Neural cell (in vitro differentiated cells): ENCODE measurements at regions not wholly inside any gene's neighbourhood (a gene's known extent, or its start where the extent isn't known, plus 50 kb on each side); places are given as distances from the start of the nearest gene placed in this dataset.

Experiments
- H2AFZ ChIP-seq: fragments of 200-600, 300-800 bp; sonication (generic), shearing (Covaris generic); 2 replicates; pipeline ENCODE4 v1.6.0; 2014; ENCODE audit warnings: low read depth, mild to moderate bottlenecking, antibody characterized with exemption, low read length, moderate library complexity
- H3F3A ChIP-seq: fragments of 200-600 bp; shearing (Covaris generic); 2 replicates; pipeline ENCODE4 v1.6.1; 2016; ENCODE audit warnings: mild to moderate bottlenecking, moderate library complexity, mixed read lengths, antibody characterized with exemption, low read length; ENCODE audit not compliant: insufficient read depth, poor library complexity, severe bottlenecking
- H3K27ac ChIP-seq: fragments of 200-600, 300-800 bp; sonication (generic), shearing (Covaris generic); 2 replicates; pipeline ENCODE4 v1.5.1; 2014; ENCODE audit warnings: mild to moderate bottlenecking, low read length, moderate library complexity
- H3K27me3 ChIP-seq: fragments of 300-800, 200-600 bp; sonication (generic), shearing (Covaris generic); 2 replicates; pipeline ENCODE4 v1.6.0; 2014; ENCODE audit warnings: mild to moderate bottlenecking, low read depth, low read length, moderate library complexity; ENCODE audit not compliant: insufficient read depth
- H3K36me3 ChIP-seq: fragments of 300-800, 200-600 bp; sonication (generic), shearing (Covaris generic); 2 replicates; pipeline ENCODE4 v1.5.1; 2014; ENCODE audit warnings: mild to moderate bottlenecking, antibody characterized with exemption, low read length, moderate library complexity; ENCODE audit not compliant: insufficient read depth
- H3K4me2 ChIP-seq: fragments of 300-800, 200-600 bp; sonication (generic), shearing (Covaris generic); 2 replicates; pipeline ENCODE4 v1.6.0; 2014; ENCODE audit warnings: mild to moderate bottlenecking, low read length
- H3K4me3 ChIP-seq: fragments of 300-800, 200-600 bp; sonication (generic), shearing (Covaris generic); 2 replicates; pipeline ENCODE4 v1.5.1; 2014; ENCODE audit warnings: mild to moderate bottlenecking, low read length, moderate library complexity
- H3K79me2 ChIP-seq: fragments of 200-600 bp; shearing (Covaris generic); replicated peaks from 2 replicates; pipeline ENCODE4 v1.6.0; 2014; ENCODE audit warnings: mild to moderate bottlenecking, low read length, moderate library complexity; ENCODE audit not compliant: insufficient read depth
- H3K9ac ChIP-seq: fragments of 300-800, 200-600 bp; sonication (generic), shearing (Covaris generic); 2 replicates; pipeline ENCODE4 v1.6.1; 2016; ENCODE audit warnings: mild to moderate bottlenecking, low read length, mixed read lengths
- H3K9me2 ChIP-seq: fragments of 200-600 bp; shearing (Covaris generic); 2 replicates; pipeline ENCODE4 v1.6.1; 2016; ENCODE audit warnings: mild to moderate bottlenecking, low read length, mixed read lengths; ENCODE audit not compliant: insufficient read depth
- H3K9me3 ChIP-seq: fragments of 200-600, 300-800 bp; sonication (generic), shearing (Covaris generic); 2 replicates; pipeline ENCODE4 v1.6.1; 2016; ENCODE audit warnings: mild to moderate bottlenecking, mixed run types, low read length, moderate library complexity, mixed read lengths
- H4K20me1 ChIP-seq: fragments of 200-600 bp; shearing (Covaris generic); 2 replicates; pipeline ENCODE4 v1.6.1; 2016; ENCODE audit warnings: mild to moderate bottlenecking, mixed run types; ENCODE audit not compliant: insufficient read depth
- EP300 ChIP-seq: fragments of 450-650 bp; conservative IDR thresholded peaks from 2 replicates; pipeline ENCODE4 v1.6.1; 2014; ENCODE audit warnings: antibody characterized with exemption, mild to moderate bottlenecking, moderate library complexity; ENCODE audit not compliant: poor library complexity, severe bottlenecking
- EZH2 ChIP-seq: fragments of 200-600, 300-800 bp; shearing (Covaris generic), sonication (generic); IDR thresholded peaks from 2 replicates; pipeline ENCODE4 v1.6.1; 2014; ENCODE audit warnings: antibody characterized with exemption, low read length, borderline replicate concordance, mild to moderate bottlenecking; ENCODE audit not compliant: insufficient read depth, poor library complexity, severe bottlenecking
- MXI1 ChIP-seq: fragments of 450-650 bp; conservative IDR thresholded peaks from 2 replicates; pipeline ENCODE4 v1.6.1; 2014; ENCODE audit warnings: antibody characterized with exemption, mild to moderate bottlenecking; ENCODE audit not compliant: poor library complexity, severe bottlenecking
- POLR2AphosphoS5 ChIP-seq: IDR thresholded peaks from 2 replicates; pipeline ENCODE4 v1.6.1; 2012
- RAD21 ChIP-seq: fragments of 450-650 bp; conservative IDR thresholded peaks from 2 replicates; pipeline ENCODE4 v1.6.1; 2014; ENCODE audit warnings: antibody characterized with exemption, mild to moderate bottlenecking, moderate library complexity
- REST ChIP-seq: IDR thresholded peaks from 2 replicates; pipeline ENCODE4 v1.6.1; 2012; ENCODE audit warnings: borderline replicate concordance
- SMC3 ChIP-seq: fragments of 450-650 bp; conservative IDR thresholded peaks from 2 replicates; pipeline ENCODE4 v1.6.1; 2014; ENCODE audit warnings: antibody characterized with exemption, mild to moderate bottlenecking, moderate library complexity; ENCODE audit not compliant: poor library complexity
- TAF1 ChIP-seq: IDR thresholded peaks from 2 replicates; pipeline ENCODE4 v1.6.1; 2012; ENCODE audit warnings: low read depth
- TF ChIP-seq, protein P1 (sequence below): fragments of 450-650 bp; IDR thresholded peaks from 2 replicates; pipeline ENCODE4 v1.5.1; 2014; ENCODE audit warnings: antibody characterized with exemption, mild to moderate bottlenecking, moderate library complexity; ENCODE audit not compliant: poor library complexity, severe bottlenecking

- H4K20me1 ChIP-seq, result no peaks in the 10 kb centered on the region
- no peak overlapping the region for H3K4me3 ChIP-seq
- H3K27ac ChIP-seq, result no peak overlapping the region
- H3K9ac ChIP-seq, result no peak overlapping the region
- H3K79me2 ChIP-seq, result no peaks in the 10 kb centered on the region
- H3K4me2 ChIP-seq, result no peak overlapping the region
- no peaks in the 10 kb centered on the region for H3K27me3 ChIP-seq
- no peaks in the 10 kb centered on the region for H3K36me3 ChIP-seq
- H3K9me2 ChIP-seq, result no peaks in the 10 kb centered on the region
- H3K9me3 ChIP-seq, result no peaks in the 10 kb centered on the region
- H3F3A ChIP-seq, result no peaks in the 10 kb centered on the region
- TF ChIP-seq TAF1 (no peak), RAD21 (no peak), EZH2 (no peak), MXI1 (no peak), POLR2AphosphoS5 (no peak), REST (no peak), EP300 (no peak), SMC3 (no peak)
- TF ChIP-seq, protein P1, sequence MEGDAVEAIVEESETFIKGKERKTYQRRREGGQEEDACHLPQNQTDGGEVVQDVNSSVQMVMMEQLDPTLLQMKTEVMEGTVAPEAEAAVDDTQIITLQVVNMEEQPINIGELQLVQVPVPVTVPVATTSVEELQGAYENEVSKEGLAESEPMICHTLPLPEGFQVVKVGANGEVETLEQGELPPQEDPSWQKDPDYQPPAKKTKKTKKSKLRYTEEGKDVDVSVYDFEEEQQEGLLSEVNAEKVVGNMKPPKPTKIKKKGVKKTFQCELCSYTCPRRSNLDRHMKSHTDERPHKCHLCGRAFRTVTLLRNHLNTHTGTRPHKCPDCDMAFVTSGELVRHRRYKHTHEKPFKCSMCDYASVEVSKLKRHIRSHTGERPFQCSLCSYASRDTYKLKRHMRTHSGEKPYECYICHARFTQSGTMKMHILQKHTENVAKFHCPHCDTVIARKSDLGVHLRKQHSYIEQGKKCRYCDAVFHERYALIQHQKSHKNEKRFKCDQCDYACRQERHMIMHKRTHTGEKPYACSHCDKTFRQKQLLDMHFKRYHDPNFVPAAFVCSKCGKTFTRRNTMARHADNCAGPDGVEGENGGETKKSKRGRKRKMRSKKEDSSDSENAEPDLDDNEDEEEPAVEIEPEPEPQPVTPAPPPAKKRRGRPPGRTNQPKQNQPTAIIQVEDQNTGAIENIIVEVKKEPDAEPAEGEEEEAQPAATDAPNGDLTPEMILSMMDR, result no peak
- no peak overlapping the region for H2AFZ ChIP-seq
Measured at GRCh38 chr10:64211466-64211865, 690.3 kb downstream of the REEP3 start.

DNA sequence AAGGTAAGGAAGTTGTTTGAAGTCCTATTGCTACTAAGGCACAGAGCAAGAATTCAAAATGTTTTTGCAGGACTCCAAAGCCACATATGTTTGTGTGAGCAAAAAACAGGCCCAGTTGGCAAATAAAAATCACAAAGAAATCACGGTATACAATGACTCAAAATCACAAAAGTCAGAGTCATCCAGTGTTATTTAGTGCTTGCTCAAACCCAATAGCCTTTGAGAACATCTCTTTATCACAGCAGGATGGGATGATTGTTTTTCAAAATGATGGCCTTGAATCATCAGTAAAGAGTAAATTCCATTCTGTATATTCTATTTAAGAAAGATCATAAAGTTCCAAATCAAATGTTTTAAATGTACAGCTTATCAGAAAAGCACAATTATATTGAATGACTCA, 693.9 kb downstream of the REEP3 start:
- no peaks in the 10 kb centered on the region for H3K9me3 ChIP-seq
- TF ChIP-seq MXI1 (no peak), POLR2AphosphoS5 (no peak)
- no peaks in the 10 kb centered on the region for H4K20me1 ChIP-seq
- no peak overlapping the region for H3K4me3 ChIP-seq
- H3K9ac ChIP-seq, result no peak overlapping the region
- no peak overlapping the region for H3K4me2 ChIP-seq
- H3F3A ChIP-seq, result no peaks in the 10 kb centered on the region
- no peak overlapping the region for H2AFZ ChIP-seq
- no peaks in the 10 kb centered on the region for H3K36me3 ChIP-seq
- no peak overlapping the region for H3K27ac ChIP-seq
- no peaks in the 10 kb centered on the region for H3K27me3 ChIP-seq
- H3K79me2 ChIP-seq, result no peaks in the 10 kb centered on the region
- H3K9me2 ChIP-seq, result no peaks in the 10 kb centered on the region
